CD4-positive, alpha-beta T cell (primary cell): ENCODE measurements at regions not wholly inside any gene's neighbourhood (a gene's known extent, or its start where the extent isn't known, plus 50 kb on each side); places are given as distances from the start of the nearest gene placed in this dataset.

ENCODE experiments used
- ATAC-seq: fragments of 200-7000 bp; cut with Tn5 transposase; one replicate; pipeline ENCODE4 v1.10.0; 2022; ENCODE audit warnings: mild to moderate bottlenecking; ENCODE audit not compliant: poor library complexity
- CTCF ChIA-PET: fragments of 350-600 bp; sonication (Branson Sonifier 250); formaldehyde crosslinking; loops from one replicate; lab custom pipeline; 2021; ENCODE audit warnings: antibody characterized with exemption, inconsistent platforms; lab: Charles Lee
- POLR2A ChIA-PET: fragments of 350-600 bp; sonication (Branson Sonifier 250); formaldehyde crosslinking; loops from one replicate; lab custom pipeline; 2021; ENCODE audit warnings: antibody characterized with exemption, inconsistent platforms; lab: Charles Lee
- DNase-seq, 14 experiments: peaks; one replicate each; pipeline ENCODE4 v3.0.0-alpha.2; 2013 to 2020; ENCODE audit warnings: mixed read lengths in 2 of 14
- H3K27ac ChIP-seq, 2 donors: one replicate each; pipeline versions ENCODE4 v1.5.1 to v1.7.0; 2013; ENCODE audit warnings: low read length in 2 of 2, low read depth in 1 of 2, mild to moderate bottlenecking in 1 of 2
- H3K27me3 ChIP-seq, 2 experiments: 1 replicate in 1 of 2; 2 replicates in 1 of 2; pipeline versions ENCODE4 v1.6.1 to v1.7.0; 2013; ENCODE audit warnings: low read length in 2 of 2, control low read depth in 1 of 2, mild to moderate bottlenecking in 1 of 2, moderate library complexity in 1 of 2; ENCODE audit not compliant: insufficient read depth in 2 of 2, control insufficient read depth in 1 of 2
- H3K36me3 ChIP-seq: one replicate; pipeline ENCODE4 v1.6.1; 2013; ENCODE audit warnings: low read length, control low read depth; ENCODE audit not compliant: insufficient read depth
- H3K4me1 ChIP-seq: one replicate; pipeline ENCODE4 v1.6.1; 2013; ENCODE audit warnings: low read length, control low read depth; ENCODE audit not compliant: insufficient read depth
- H3K4me3 ChIP-seq: one replicate; pipeline ENCODE4 v1.5.1; 2013; ENCODE audit warnings: mild to moderate bottlenecking, low read length, moderate library complexity
- H3K9me3 ChIP-seq, 2 experiments: 1 replicate in 1 of 2; 2 replicates in 1 of 2; pipeline versions ENCODE4 v1.6.1 to v1.7.0; 2013; ENCODE audit warnings: low read length in 2 of 2, mild to moderate bottlenecking in 2 of 2, control low read depth in 1 of 2, moderate library complexity in 1 of 2; ENCODE audit not compliant: control insufficient read depth in 1 of 2, insufficient read depth in 1 of 2
- H3K27ac Mint-ChIP-seq: one replicate; pipeline ENCODE4 v1.8.0; 2020; ENCODE audit warnings: mixed read lengths
- H3K27me3 Mint-ChIP-seq: one replicate; pipeline ENCODE4 v1.8.0; 2021; ENCODE audit warnings: mixed read lengths
- H3K36me3 Mint-ChIP-seq: one replicate; pipeline ENCODE4 v1.8.0; 2021; ENCODE audit warnings: low read depth, mixed read lengths
- H3K4me1 Mint-ChIP-seq: one replicate; pipeline ENCODE4 v1.8.0; 2021; ENCODE audit warnings: low read depth, mixed read lengths
- H3K4me3 Mint-ChIP-seq: one replicate; pipeline ENCODE4 v1.8.0; 2020; ENCODE audit warnings: mild to moderate bottlenecking, mixed read lengths
- H3K9me3 Mint-ChIP-seq: one replicate; pipeline ENCODE4 v1.8.0; 2020; ENCODE audit warnings: mixed read lengths
- intact Hi-C, 2 experiments: fragments of 100-400 bp; cut with DNase I in 1 of 2; cut with micrococcal nuclease in 1 of 2; formaldehyde crosslinking; loops; one replicate each; pipeline versions ENCODE4 v1.15.1 to v1.9.0; 2023 to 2025; cut with DNase I, micrococcal nuclease
- TF ChIP-seq, protein P1 (sequence below): fragments of 200-600 bp; IDR thresholded peaks from one replicate; pipeline ENCODE4 v1.8.0; 2022; ENCODE audit warnings: antibody characterized with exemption, mild to moderate bottlenecking

DNA sequence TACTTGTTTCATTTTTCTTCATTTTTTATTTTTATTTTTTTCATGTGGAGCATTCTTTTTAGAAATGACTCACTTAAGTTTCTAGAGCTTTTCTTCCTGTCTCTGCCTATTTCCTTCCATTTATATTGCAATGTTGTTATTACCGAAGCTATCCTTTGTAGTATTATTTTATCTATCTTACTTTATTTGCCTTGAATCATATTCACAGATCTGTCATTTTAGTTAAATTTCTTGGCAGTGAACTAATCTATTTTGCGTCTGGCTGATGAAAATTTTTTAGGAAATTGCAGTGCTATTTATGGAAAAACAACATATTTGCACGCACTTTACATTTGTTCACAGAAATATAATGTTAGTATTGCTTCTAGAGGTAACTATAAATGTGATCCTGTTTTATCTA, 956.9 kb upstream of the SLC39A10 start:
- H3K4me1 Mint-ChIP-seq: no peaks in the 10 kb centered on the region
- no peak overlapping the region for H3K27ac Mint-ChIP-seq
- CTCF ChIA-PET: no interaction called here
- H3K4me1 ChIP-seq: no peaks in the 10 kb centered on the region
- intact Hi-C loops: no loop called here
- H3K27ac ChIP-seq: no peak overlapping the region
- H3K4me3 Mint-ChIP-seq: no peak overlapping the region
- no peaks in the 10 kb centered on the region for H3K36me3 Mint-ChIP-seq
- no peaks in the 10 kb centered on the region for H3K9me3 Mint-ChIP-seq
- no peak for ATAC-seq
- H3K9me3 ChIP-seq: no peaks in the 10 kb centered on the region
- H3K27me3 Mint-ChIP-seq: no peaks in the 10 kb centered on the region
- POLR2A ChIA-PET: no interaction called here
- DNase-seq: no peak
- TF ChIP-seq, protein P1, sequence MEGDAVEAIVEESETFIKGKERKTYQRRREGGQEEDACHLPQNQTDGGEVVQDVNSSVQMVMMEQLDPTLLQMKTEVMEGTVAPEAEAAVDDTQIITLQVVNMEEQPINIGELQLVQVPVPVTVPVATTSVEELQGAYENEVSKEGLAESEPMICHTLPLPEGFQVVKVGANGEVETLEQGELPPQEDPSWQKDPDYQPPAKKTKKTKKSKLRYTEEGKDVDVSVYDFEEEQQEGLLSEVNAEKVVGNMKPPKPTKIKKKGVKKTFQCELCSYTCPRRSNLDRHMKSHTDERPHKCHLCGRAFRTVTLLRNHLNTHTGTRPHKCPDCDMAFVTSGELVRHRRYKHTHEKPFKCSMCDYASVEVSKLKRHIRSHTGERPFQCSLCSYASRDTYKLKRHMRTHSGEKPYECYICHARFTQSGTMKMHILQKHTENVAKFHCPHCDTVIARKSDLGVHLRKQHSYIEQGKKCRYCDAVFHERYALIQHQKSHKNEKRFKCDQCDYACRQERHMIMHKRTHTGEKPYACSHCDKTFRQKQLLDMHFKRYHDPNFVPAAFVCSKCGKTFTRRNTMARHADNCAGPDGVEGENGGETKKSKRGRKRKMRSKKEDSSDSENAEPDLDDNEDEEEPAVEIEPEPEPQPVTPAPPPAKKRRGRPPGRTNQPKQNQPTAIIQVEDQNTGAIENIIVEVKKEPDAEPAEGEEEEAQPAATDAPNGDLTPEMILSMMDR: no peak
- no peaks in the 10 kb centered on the region for H3K36me3 ChIP-seq
- H3K4me3 ChIP-seq: no peak overlapping the region
- no peaks in the 10 kb centered on the region for H3K27me3 ChIP-seq

DNA sequence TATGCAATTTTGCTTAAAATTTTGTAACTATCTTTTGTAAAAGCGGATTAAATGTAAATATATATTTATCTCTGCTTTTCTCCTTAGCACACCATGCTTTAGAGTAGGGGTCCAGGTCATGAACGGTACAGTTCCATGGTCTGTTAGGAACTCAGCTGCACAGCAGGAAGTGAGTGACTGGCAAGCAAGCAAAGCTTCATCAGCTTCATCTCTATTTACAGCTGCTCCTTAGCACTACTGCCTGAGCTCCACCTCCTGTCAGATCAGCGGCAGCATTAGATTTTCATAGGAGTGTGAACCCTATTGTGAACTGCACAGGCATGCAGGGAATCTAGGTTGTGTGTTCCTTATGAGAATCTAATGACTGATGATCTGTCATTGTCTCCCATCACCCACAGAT, 959.0 kb upstream of the SLC39A10 start:
- no peak overlapping the region for H3K4me3 ChIP-seq
- H3K4me1 ChIP-seq: no peaks in the 10 kb centered on the region
- no peaks in the 10 kb centered on the region for H3K9me3 ChIP-seq
- CTCF ChIA-PET: no interaction called here
- H3K9me3 Mint-ChIP-seq: peaks cover 2% of the 10 kb centered on the region
- no peak overlapping the region for H3K4me3 Mint-ChIP-seq
- TF ChIP-seq, protein P1: no peak
- H3K36me3 ChIP-seq: no peaks in the 10 kb centered on the region
- POLR2A ChIA-PET: no interaction called here
- no peak overlapping the region for H3K27ac Mint-ChIP-seq
- no peak for DNase-seq
- no peaks in the 10 kb centered on the region for H3K4me1 Mint-ChIP-seq
- ATAC-seq: no peak
- no peaks in the 10 kb centered on the region for H3K27me3 Mint-ChIP-seq
- intact Hi-C loops: no loop called here
- H3K36me3 Mint-ChIP-seq: no peaks in the 10 kb centered on the region
- no peaks in the 10 kb centered on the region for H3K27me3 ChIP-seq
- H3K27ac ChIP-seq: no peak overlapping the region

DNA sequence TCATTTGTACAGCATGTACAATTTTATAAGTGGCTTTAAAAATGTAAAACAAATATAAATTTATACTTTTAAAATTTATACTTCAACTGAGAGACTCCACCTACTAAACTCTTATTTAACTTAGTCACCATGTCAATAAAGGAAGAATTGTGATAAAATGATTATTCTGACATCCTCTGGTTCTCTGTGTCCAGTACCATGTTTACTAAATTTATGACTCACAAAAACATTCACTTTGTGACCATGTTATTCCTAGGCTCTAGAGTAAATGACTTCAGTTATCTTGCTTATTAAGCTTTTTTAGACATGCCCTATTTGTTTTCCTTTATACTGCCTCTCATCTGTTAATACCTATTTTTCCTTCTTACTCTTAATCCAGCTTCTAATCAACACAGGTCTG, 959.6 kb upstream of the SLC39A10 start:
- ATAC-seq (no peak), DNase-seq (no peak)
- TF ChIP-seq, protein P1: no peak
- Mint-ChIP-seq H3K4me1 (no peaks in the 10 kb centered on the region), H3K4me3 (no peak overlapping the region), H3K27ac (no peak overlapping the region), H3K36me3 (no peaks in the 10 kb centered on the region), H3K9me3 (peaks cover 2% of the 10 kb centered on the region), H3K27me3 (no peaks in the 10 kb centered on the region)
- H3K27me3 ChIP-seq: no peaks in the 10 kb centered on the region
- H3K4me1 ChIP-seq: no peaks in the 10 kb centered on the region
- H3K36me3 ChIP-seq: no peaks in the 10 kb centered on the region
- no peak overlapping the region for H3K27ac ChIP-seq
- H3K9me3 ChIP-seq: no peaks in the 10 kb centered on the region
- intact Hi-C loops: no loop called here
- no peak overlapping the region for H3K4me3 ChIP-seq
- ChIA-PET POLR2A (no interaction called here), CTCF (no interaction called here)
